Breast epithelium (tissue), 3 donors: ENCODE measurements at regions not wholly inside any gene's neighbourhood (a gene's known extent, or its start where the extent isn't known, plus 50 kb on each side); places are given as distances from the start of the nearest gene placed in this dataset.

Source experiments
- CTCF ChIP-seq, 3 donors: fragments of 450-650 bp; IDR thresholded peaks; one replicate each; pipeline ENCODE4 v1.5.1; 2016 to 2017; ENCODE audit warnings: antibody characterized with exemption in 3 of 3, mild to moderate bottlenecking in 3 of 3, moderate library complexity in 3 of 3
- POLR2A ChIP-seq: fragments of 450-650 bp; IDR thresholded peaks from one replicate; pipeline ENCODE4 v1.6.1; 2016; ENCODE audit warnings: antibody characterized with exemption, mild to moderate bottlenecking, moderate library complexity
- POLR2AphosphoS5 ChIP-seq, 3 donors: sonication (generic); formaldehyde crosslinking; IDR thresholded peaks; one replicate each; pipeline ENCODE4 v1.6.1; 2017; ENCODE audit warnings: antibody characterized with exemption in 3 of 3

GRCh38 chr18:55739488-55739887 lies 151.5 kb upstream of the TCF4 start:
- TF ChIP-seq POLR2AphosphoS5 (IDR thresholded peaks at IDR 0.05) (no peak), CTCF (IDR thresholded peaks at IDR 0.05) (no peak), POLR2A (no peak)
